IMR-90 (cell line): ENCODE measurements at regions not wholly inside any gene's neighbourhood (a gene's known extent, or its start where the extent isn't known, plus 50 kb on each side); places are given as distances from the start of the nearest gene placed in this dataset.

Experiments
- ATAC-seq: fragments of 200-7000 bp; cut with Tn5 transposase; 2 replicates; pipeline ENCODE4 v1.9.1; 2020; ENCODE audit warnings: low read depth, mild to moderate bottlenecking, moderate library complexity
- BruUV-seq: library from RNA; stranded (reverse); fragments of 400-500 nt; replicated peaks from 2 replicates; lab custom pipeline; 2021; lab: Mats Ljungman, UMichigan
- CTCF ChIA-PET: fragments of 300-600 bp; formaldehyde crosslinking; extraction: SDS; loops from one replicate; lab custom pipeline; 2021; ENCODE audit warnings: antibody characterized with exemption; lab: Yijun Ruan, JAX
- POLR2A ChIA-PET: fragments of 300-600 bp; sonication (Branson Sonifier 250); formaldehyde crosslinking; loops from one replicate; lab custom pipeline; 2022; ENCODE audit warnings: antibody characterized with exemption; ENCODE audit not compliant: unreplicated experiment; lab: Charles Lee
- DNase-seq: peaks from one replicate; pipeline ENCODE4 v3.0.0; 2013
- H2AFZ ChIP-seq: replicated peaks from 2 replicates; pipeline ENCODE3; 2013; ENCODE audit warnings: low read length, mild to moderate bottlenecking; ENCODE audit not compliant: poor library complexity
- H2AK5ac ChIP-seq: 2 replicates; pipeline ENCODE4 v1.6.1; 2013; ENCODE audit warnings: low read depth, low read length, inconsistent platforms
- H2AK9ac ChIP-seq: replicated peaks from 2 replicates; pipeline ENCODE3; 2013; ENCODE audit warnings: mild to moderate bottlenecking, low read depth, low read length, moderate library complexity; ENCODE audit not compliant: poor library complexity
- H2BK120ac ChIP-seq: 2 replicates; pipeline ENCODE4 v1.6.1; 2013; ENCODE audit warnings: low read depth, low read length, inconsistent platforms
- H2BK15ac ChIP-seq: 3 replicates; pipeline ENCODE4 v1.6.1; 2013; ENCODE audit warnings: low read depth, low read length, inconsistent platforms
- H2BK20ac ChIP-seq: 2 replicates; pipeline ENCODE4 v1.6.1; 2013; ENCODE audit warnings: low read depth, mild to moderate bottlenecking, inconsistent platforms, low read length, moderate library complexity
- H2BK5ac ChIP-seq: 2 replicates; pipeline ENCODE4 v1.6.1; 2013; ENCODE audit warnings: mild to moderate bottlenecking, low read depth, low read length, inconsistent platforms; ENCODE audit not compliant: poor library complexity, severe bottlenecking
- H3K14ac ChIP-seq: replicated peaks from 2 replicates; pipeline ENCODE4 v1.6.1; 2013; ENCODE audit warnings: low read depth, low read length, inconsistent platforms
- H3K18ac ChIP-seq: 2 replicates; pipeline ENCODE4 v1.6.1; 2013; ENCODE audit warnings: low read depth, low read length, control low read depth
- H3K23ac ChIP-seq: 2 replicates; pipeline ENCODE4 v1.6.1; 2013; ENCODE audit warnings: low read depth, low read length, inconsistent platforms
- H3K27ac ChIP-seq: 2 replicates; pipeline ENCODE4 v1.5.1; 2013; ENCODE audit warnings: mild to moderate bottlenecking, control low read depth, low read length; ENCODE audit not compliant: insufficient read depth
- H3K27me3 ChIP-seq: 2 replicates; pipeline ENCODE4 v1.6.1; 2013; ENCODE audit warnings: low read length; ENCODE audit not compliant: control insufficient read depth, insufficient read depth
- H3K36me3 ChIP-seq: 2 replicates; pipeline ENCODE4 v1.6.1; 2013; ENCODE audit warnings: low read length, mixed read lengths; ENCODE audit not compliant: control insufficient read depth, insufficient read depth
- H3K4ac ChIP-seq: 2 replicates; pipeline ENCODE4 v1.6.1; 2013; ENCODE audit warnings: low read depth, low read length, inconsistent platforms
- H3K4me1 ChIP-seq: 2 replicates; pipeline ENCODE4 v1.6.1; 2013; ENCODE audit warnings: low read length, mixed read lengths; ENCODE audit not compliant: control insufficient read depth, insufficient read depth
- H3K4me2 ChIP-seq: 2 replicates; pipeline ENCODE4 v1.6.1; 2013; ENCODE audit warnings: low read depth, mild to moderate bottlenecking, control low read depth, low read length, moderate library complexity
- H3K4me3 ChIP-seq: 2 replicates; pipeline ENCODE4 v1.5.1; 2013; ENCODE audit warnings: low read depth, mild to moderate bottlenecking, control low read depth, low read length, moderate library complexity; ENCODE audit not compliant: insufficient read depth
- H3K56ac ChIP-seq: 2 replicates; pipeline ENCODE4 v1.6.1; 2013; ENCODE audit warnings: low read length, inconsistent platforms; ENCODE audit not compliant: insufficient read depth; ENCODE audit errors: extremely low read depth
- H3K79me1 ChIP-seq, 2 experiments: 2 replicates each; pipeline ENCODE4 v1.6.1; 2013; ENCODE audit warnings: low read length in 2 of 2, inconsistent platforms in 1 of 2, low read depth in 1 of 2
- H3K9ac ChIP-seq: 2 replicates; pipeline ENCODE4 v1.6.1; 2013; ENCODE audit warnings: low read depth, low read length, control low read depth
- H3K9me1 ChIP-seq: 2 replicates; pipeline ENCODE4 v1.6.1; 2013; ENCODE audit warnings: low read length, inconsistent platforms; ENCODE audit not compliant: insufficient read depth
- H3K9me3 ChIP-seq: 2 replicates; pipeline ENCODE4 v1.6.1; 2013; ENCODE audit warnings: low read length; ENCODE audit not compliant: control insufficient read depth, insufficient read depth
- H4K20me1 ChIP-seq: 2 replicates; pipeline ENCODE4 v1.6.1; 2013; ENCODE audit warnings: low read length, inconsistent platforms; ENCODE audit not compliant: insufficient read depth
- H4K5ac ChIP-seq: 2 replicates; pipeline ENCODE4 v1.6.1; 2013; ENCODE audit warnings: mild to moderate bottlenecking, low read depth, low read length, control low read depth
- H4K8ac ChIP-seq, 2 experiments: 2 replicates each; pipeline ENCODE4 v1.6.1; 2013; ENCODE audit warnings: low read depth in 2 of 2, low read length in 2 of 2, control low read depth in 1 of 2, inconsistent platforms in 1 of 2
- H4K91ac ChIP-seq: 2 replicates; pipeline ENCODE4 v1.6.1; 2013; ENCODE audit warnings: low read depth, low read length, inconsistent platforms; ENCODE audit not compliant: insufficient read depth
- BHLHE40 ChIP-seq: fragments of 150-350 bp; IDR thresholded peaks from 2 replicates; pipeline ENCODE4 v1.6.1; 2016; ENCODE audit warnings: mild to moderate bottlenecking, low read depth, low read length
- CEBPB ChIP-seq: IDR thresholded peaks from 2 replicates; pipeline ENCODE4 v1.6.1; 2012; ENCODE audit warnings: low read depth, low read length, improper control_type of control experiment
- CHD1 ChIP-seq: IDR thresholded peaks from 2 replicates; pipeline ENCODE4 v1.6.1; 2012; ENCODE audit warnings: low read depth, low read length, improper control_type of control experiment
- MAFK ChIP-seq: IDR thresholded peaks from 2 replicates; pipeline ENCODE4 v1.6.1; 2012; ENCODE audit warnings: low read depth, low read length, improper control_type of control experiment
- MAZ ChIP-seq: IDR thresholded peaks from 2 replicates; pipeline ENCODE4 v1.6.1; 2012; ENCODE audit warnings: low read depth, mild to moderate bottlenecking, low read length, improper control_type of control experiment, moderate library complexity, borderline replicate concordance
- MXI1 ChIP-seq: IDR thresholded peaks from 2 replicates; pipeline ENCODE4 v1.6.1; 2012; ENCODE audit warnings: low read depth, mild to moderate bottlenecking, low read length, moderate library complexity, borderline replicate concordance
- NFE2L2 ChIP-seq: fragments of 150-350 bp; IDR thresholded peaks from 2 replicates; pipeline ENCODE4 v1.6.1; 2016; ENCODE audit warnings: low read depth, mild to moderate bottlenecking, low read length
- RAD21 ChIP-seq: IDR thresholded peaks from 2 replicates; pipeline ENCODE4 v1.6.1; 2012; ENCODE audit warnings: low read length, improper control_type of control experiment
- RCOR1 ChIP-seq: IDR thresholded peaks from 2 replicates; pipeline ENCODE4 v1.6.1; 2012; ENCODE audit warnings: mild to moderate bottlenecking, low read length, improper control_type of control experiment; ENCODE audit not compliant: insufficient replicate concordance
- RFX5 ChIP-seq: IDR thresholded peaks from 2 replicates; pipeline ENCODE4 v1.8.0; 2012; ENCODE audit warnings: low read depth, mild to moderate bottlenecking, low read length, moderate library complexity
- SMC3 ChIP-seq: fragments of 150-350 bp; IDR thresholded peaks from 2 replicates; pipeline ENCODE4 v1.6.1; 2016; ENCODE audit warnings: low read depth, mild to moderate bottlenecking, antibody characterized with exemption, low read length, moderate library complexity
- WGBS, 2 experiments: methylation state at CpG; one replicate each; pipeline versions ENCODE4 v1.1.5 to v1.1.7; 2013; ENCODE audit warnings: missing lambda C conversion rate in 2 of 2; ENCODE audit not compliant: insufficient read length in 1 of 2; ENCODE audit errors: extremely low coverage in 2 of 2; 5-methylcytosine and 5-hydroxymethylcytosine counted together
- dilution Hi-C: fragments of 300-500 bp; cut with HindIII; formaldehyde crosslinking; loops from one replicate; pipeline ENCODE4 v1.14.3; 2018; ENCODE audit warnings: low sequenced_read_pairs; ENCODE audit not compliant: unreplicated experiment
- in situ Hi-C: fragments of 300-500 bp; cut with MboI; formaldehyde crosslinking; loops from 3 replicates; pipeline ENCODE4 v1.14.3; 2019; ENCODE audit warnings: low sequenced_read_pairs, inconsistent platforms, mixed read lengths
- intact Hi-C: fragments of 100-400 bp; cut with micrococcal nuclease; formaldehyde crosslinking; loops from 2 replicates; pipeline ENCODE4 v1.10.0; 2022
- TF ChIP-seq, protein P1 (sequence below): fragments of 150-350 bp; IDR thresholded peaks from 2 replicates; pipeline ENCODE4 v1.6.1; 2017; ENCODE audit warnings: mild to moderate bottlenecking, antibody characterized with exemption, low read length, low read depth
- TF ChIP-seq, protein P2 (sequence below): fragments of 150-350 bp; IDR thresholded peaks from 2 replicates; pipeline ENCODE4 v1.6.1; 2016; ENCODE audit warnings: low read depth, mild to moderate bottlenecking, low read length, moderate library complexity, borderline replicate concordance

DNA sequence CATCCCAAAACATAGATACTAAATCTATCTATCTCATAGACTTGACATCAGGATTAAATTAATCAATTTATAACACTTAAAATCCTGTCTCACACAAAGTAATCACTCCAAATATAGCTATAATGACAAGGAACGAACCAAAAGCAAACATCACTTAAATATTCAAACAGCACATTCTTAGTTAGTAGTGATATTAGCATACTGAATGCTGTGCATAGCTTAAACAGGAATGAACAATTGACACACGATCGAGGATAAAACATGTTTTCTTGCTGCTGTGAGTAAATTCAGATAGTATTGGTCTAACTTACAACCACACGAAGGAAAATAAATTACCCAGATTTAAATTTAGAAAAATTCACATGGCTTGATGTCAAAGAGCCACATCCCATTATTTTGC lies 58.9 kb upstream of the SNTG2 start:
- Histone ChIP-seq H2BK5ac (no peak overlapping the region), H2BK15ac (no peak overlapping the region), H3K18ac (no peak overlapping the region), H4K20me1 (no peaks in the 10 kb centered on the region), H3K9ac (no peak overlapping the region), H3K9me3 (peaks cover 20% of the 10 kb centered on the region), H4K91ac (no peak overlapping the region), H3K4ac (no peak overlapping the region), H4K5ac (no peak overlapping the region), H3K56ac (no peak overlapping the region), H3K4me2 (no peak overlapping the region), H2BK120ac (no peak overlapping the region), H2AK5ac (no peak overlapping the region), H3K36me3 (no peaks in the 10 kb centered on the region), H3K27ac (no peak overlapping the region), H4K8ac (no peak overlapping the region), H2AK9ac (no peak overlapping the region), H3K27me3 (no peaks in the 10 kb centered on the region), H3K23ac (no peak overlapping the region), H3K9me1 (no peaks in the 10 kb centered on the region), H2BK20ac (no peak overlapping the region), H2AFZ (no peak overlapping the region), H3K14ac (no peak overlapping the region), H3K4me3 (no peak overlapping the region), H3K4me1 (no peaks in the 10 kb centered on the region), H3K79me1 (no peaks in the 10 kb centered on the region)
- no peak for ATAC-seq
- intact Hi-C loops: no loop called here
- no CpG with 5 or more reads among the region's 4 CpGs for WGBS, 2 experiments
- dilution Hi-C loops: no loop called here
- TF ChIP-seq, protein P1, sequence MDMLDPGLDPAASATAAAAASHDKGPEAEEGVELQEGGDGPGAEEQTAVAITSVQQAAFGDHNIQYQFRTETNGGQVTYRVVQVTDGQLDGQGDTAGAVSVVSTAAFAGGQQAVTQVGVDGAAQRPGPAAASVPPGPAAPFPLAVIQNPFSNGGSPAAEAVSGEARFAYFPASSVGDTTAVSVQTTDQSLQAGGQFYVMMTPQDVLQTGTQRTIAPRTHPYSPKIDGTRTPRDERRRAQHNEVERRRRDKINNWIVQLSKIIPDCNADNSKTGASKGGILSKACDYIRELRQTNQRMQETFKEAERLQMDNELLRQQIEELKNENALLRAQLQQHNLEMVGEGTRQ: no peak
- TF ChIP-seq CEBPB (no peak), MAZ (no peak), RAD21 (no peak), MXI1 (no peak), MAFK (no peak), CHD1 (no peak), BHLHE40 (no peak), SMC3 (no peak), NFE2L2 (no peak), RFX5 (no peak), RCOR1 (no peak)
- TF ChIP-seq, protein P2, sequence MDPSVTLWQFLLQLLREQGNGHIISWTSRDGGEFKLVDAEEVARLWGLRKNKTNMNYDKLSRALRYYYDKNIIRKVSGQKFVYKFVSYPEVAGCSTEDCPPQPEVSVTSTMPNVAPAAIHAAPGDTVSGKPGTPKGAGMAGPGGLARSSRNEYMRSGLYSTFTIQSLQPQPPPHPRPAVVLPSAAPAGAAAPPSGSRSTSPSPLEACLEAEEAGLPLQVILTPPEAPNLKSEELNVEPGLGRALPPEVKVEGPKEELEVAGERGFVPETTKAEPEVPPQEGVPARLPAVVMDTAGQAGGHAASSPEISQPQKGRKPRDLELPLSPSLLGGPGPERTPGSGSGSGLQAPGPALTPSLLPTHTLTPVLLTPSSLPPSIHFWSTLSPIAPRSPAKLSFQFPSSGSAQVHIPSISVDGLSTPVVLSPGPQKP: no peak
- ChIA-PET CTCF (no interaction called here), POLR2A (no interaction called here)
- no TSS peak for BruUV-seq
- in situ Hi-C loops: no loop called here
- DNase-seq: no peak
